Epithelial cell of esophagus (primary cell): ENCODE measurements at regions not wholly inside any gene's neighbourhood (a gene's known extent, or its start where the extent isn't known, plus 50 kb on each side); places are given as distances from the start of the nearest gene placed in this dataset.

Source experiments
- DNase-seq: peaks from one replicate; pipeline ENCODE4 v3.0.0; 2010; ENCODE audit warnings: low read depth
- H3K4me3 ChIP-seq: 2 replicates; pipeline ENCODE4 v1.5.1; 2011; ENCODE audit warnings: mild to moderate bottlenecking, low read length, control low read depth
- TF ChIP-seq, protein P1 (sequence below): IDR thresholded peaks from 2 replicates; pipeline ENCODE4 v1.5.1; 2011; ENCODE audit warnings: low read depth, mild to moderate bottlenecking, low read length, control low read depth, inconsistent platforms; ENCODE audit not compliant: insufficient read depth; ENCODE audit errors: missing control alignments

DNA sequence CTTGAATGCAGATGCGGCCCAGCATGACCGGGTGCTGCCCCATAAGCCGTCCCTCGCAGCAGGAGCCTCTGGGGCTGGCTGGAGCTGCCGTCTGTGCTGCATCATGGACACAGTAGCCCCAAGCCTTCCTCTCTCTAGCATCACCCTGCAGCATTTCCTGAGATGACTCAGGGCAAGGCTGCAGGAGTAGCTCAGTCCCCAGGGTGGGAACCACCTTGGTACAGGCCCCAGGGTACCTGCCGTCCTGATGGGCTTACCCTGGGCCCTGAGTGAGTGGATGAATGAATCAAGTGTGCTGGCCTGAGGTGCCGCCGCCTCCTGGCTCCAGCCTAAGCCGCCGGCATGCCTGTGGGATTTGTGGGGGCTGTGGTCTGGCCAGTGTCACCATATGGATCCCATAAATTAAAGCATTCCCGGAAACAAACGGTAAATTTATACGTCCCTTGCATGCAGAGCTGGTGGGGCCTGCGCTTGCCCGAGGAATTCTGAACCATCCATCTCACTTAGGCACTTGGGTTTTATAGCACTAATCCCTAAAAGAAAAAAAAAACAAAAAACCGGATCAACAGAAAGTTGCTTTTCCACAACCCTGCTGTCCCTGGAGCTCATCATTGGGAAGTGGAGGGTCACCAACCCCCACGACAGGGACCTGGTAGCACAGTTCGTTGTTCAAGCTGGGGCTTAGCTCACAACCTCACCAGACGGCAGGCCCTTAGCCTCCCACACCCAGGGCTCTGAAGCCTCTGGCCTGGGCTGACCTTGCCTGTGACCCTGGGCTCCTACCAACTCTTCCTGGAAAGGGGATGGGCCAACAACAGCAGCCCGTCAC lies 242.6 kb upstream of the CIBAR2 start:
- no peak overlapping the region for H3K4me3 ChIP-seq
- peak; percentile 71 for DNase-seq
- TF ChIP-seq, protein P1, sequence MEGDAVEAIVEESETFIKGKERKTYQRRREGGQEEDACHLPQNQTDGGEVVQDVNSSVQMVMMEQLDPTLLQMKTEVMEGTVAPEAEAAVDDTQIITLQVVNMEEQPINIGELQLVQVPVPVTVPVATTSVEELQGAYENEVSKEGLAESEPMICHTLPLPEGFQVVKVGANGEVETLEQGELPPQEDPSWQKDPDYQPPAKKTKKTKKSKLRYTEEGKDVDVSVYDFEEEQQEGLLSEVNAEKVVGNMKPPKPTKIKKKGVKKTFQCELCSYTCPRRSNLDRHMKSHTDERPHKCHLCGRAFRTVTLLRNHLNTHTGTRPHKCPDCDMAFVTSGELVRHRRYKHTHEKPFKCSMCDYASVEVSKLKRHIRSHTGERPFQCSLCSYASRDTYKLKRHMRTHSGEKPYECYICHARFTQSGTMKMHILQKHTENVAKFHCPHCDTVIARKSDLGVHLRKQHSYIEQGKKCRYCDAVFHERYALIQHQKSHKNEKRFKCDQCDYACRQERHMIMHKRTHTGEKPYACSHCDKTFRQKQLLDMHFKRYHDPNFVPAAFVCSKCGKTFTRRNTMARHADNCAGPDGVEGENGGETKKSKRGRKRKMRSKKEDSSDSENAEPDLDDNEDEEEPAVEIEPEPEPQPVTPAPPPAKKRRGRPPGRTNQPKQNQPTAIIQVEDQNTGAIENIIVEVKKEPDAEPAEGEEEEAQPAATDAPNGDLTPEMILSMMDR: no peak

DNA sequence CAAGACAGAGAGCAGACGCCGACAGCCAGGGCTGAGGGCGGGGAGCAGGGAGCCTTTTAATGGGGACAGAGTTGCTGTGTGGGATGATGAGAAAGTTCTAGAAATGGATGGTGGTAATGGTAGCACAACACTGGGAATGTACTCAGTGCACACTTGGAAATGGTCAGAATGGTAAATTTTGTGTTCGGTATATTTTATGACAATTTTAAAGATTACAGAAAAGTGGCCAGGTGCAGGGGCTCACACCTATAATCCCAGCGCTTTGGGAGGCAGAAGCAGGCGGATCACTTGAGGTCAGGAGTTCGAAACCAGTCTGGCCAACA lies 243.2 kb upstream of the CIBAR2 start:
- no peak for DNase-seq
- no peak overlapping the region for H3K4me3 ChIP-seq
- TF ChIP-seq, protein P1: no peak

DNA sequence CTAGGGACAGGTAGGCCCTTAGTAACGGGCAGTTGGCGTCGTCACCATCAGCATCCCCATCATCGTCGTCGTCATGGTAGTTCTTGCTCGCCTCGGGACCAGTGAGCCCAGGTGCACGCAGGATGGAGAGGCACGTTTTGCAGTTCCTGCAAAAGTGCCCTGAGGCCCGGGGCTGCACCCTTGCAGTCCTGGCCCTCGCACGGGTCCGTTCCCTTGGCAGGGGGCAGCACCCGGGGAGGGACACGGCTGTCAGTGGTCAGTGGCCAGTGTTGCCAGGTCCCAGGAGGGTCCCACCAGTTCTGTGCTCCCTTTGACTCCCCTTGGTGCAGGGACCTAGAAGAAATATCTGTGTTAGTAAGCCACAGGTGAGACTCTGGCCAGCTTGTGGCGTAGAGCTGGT lies 243.9 kb upstream of the CIBAR2 start:
- no peak for DNase-seq
- TF ChIP-seq, protein P1: no peak
- no peak overlapping the region for H3K4me3 ChIP-seq

DNA sequence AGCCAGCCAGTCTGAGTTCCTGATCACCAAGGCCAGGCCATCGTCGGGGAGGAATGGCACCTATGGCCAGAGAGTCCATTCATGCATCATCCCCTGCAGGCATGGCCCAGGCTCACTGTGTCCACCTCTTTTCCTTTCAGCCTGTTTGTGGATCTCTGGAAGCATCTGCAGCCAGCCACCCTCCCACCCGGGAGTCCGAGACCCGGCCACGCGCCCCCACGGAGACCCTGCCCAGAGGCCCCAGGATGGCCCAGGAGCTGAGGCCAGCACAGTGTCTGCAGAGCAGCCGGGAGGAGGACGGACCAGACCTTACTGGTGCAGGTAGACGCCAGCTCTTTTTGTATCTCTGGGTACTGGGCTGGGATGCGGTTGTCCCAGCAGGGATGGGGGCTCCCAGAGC lies 245.1 kb upstream of the CIBAR2 start:
- no peak for DNase-seq
- TF ChIP-seq, protein P1: no peak
- no peak overlapping the region for H3K4me3 ChIP-seq

DNA sequence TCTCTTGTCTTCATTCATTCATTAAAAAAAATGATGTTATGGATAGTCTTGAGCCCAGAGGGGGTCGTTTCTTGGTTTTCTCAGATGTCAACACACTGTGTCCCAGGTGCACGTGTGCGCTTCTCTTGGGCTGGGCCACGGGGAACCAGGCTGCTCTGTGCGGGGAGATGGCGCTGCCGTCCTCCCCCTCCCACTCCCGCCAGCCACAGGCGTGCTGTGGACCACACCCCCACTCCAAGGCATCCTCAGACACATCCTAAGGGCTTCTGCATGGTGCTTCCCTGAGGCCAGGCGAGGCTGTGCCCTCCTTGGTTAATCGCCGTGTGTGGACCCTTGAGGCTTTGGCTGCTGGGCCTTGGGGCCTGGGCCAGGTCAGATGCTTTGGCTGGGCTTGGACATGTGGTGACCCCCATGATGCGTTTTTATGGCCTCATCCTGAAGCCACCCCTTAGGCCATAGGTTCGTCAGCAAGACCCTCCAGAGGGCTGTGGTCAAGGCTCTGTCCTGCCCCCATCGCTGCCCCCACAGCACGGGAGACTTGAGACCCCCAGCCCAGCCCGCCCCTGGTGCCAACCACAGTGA lies 245.7 kb upstream of the CIBAR2 start:
- TF ChIP-seq, protein P1: no peak
- no peak for DNase-seq
- no peak overlapping the region for H3K4me3 ChIP-seq

DNA sequence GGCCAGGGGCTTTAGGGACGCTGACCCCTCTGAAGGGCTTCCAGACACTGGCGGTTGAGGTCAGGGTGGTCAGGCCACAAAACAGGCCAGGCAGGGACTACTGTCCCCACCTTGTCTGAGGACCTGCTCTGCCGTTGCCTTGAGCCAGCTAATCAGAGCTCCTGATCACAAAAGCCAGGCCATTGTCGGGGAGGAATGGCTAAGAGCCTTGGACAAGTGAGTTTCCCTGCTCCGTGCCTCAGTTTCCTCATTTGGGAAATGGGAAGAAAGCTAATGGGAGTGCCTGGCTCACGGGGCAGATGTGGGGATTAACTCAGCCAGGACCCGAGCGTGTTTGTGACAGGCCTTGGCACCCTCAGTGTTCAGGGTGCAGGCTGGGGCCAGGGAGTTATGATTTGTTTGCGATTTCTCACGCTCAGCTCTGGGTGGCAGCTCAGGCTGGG lies 246.5 kb upstream of the CIBAR2 start:
- H3K4me3 ChIP-seq: no peak overlapping the region
- DNase-seq: no peak
- TF ChIP-seq, protein P1: no peak
